Keratinocyte (primary cell): ENCODE measurements at regions not wholly inside any gene's neighbourhood (a gene's known extent, or its start where the extent isn't known, plus 50 kb on each side); places are given as distances from the start of the nearest gene placed in this dataset.

Experiments
- DNase-seq: peaks from one replicate; pipeline ENCODE4 v3.0.0-alpha.2; 2011; ENCODE audit warnings: low read depth, missing footprints, low spot score
- FAIRE-seq: peaks from 2 replicates; lab custom pipeline; 2011; peaks lifted over from hg19 to GRCh38; lab: Jason Lieb, UNC
- H2AFZ ChIP-seq: 2 replicates; pipeline ENCODE4 v1.6.0; 2012; ENCODE audit warnings: low read length, control low read depth, inconsistent platforms; ENCODE audit not compliant: control insufficient read depth
- H3K27ac ChIP-seq: 2 replicates; pipeline ENCODE4 v1.5.1; 2011; ENCODE audit warnings: low read length; ENCODE audit not compliant: control insufficient read depth, insufficient read depth
- H3K27me3 ChIP-seq: 3 replicates; pipeline ENCODE4 v1.6.0; 2011; ENCODE audit warnings: low read length; ENCODE audit not compliant: control insufficient read depth, insufficient read depth; ENCODE audit errors: extremely low read depth
- H3K36me3 ChIP-seq, 2 experiments: 2 replicates in 1 of 2; 3 replicates in 1 of 2; pipeline ENCODE4 v1.5.1; 2011; ENCODE audit warnings: low read length in 2 of 2, mild to moderate bottlenecking in 1 of 2; ENCODE audit not compliant: control insufficient read depth in 2 of 2, insufficient read depth in 2 of 2; ENCODE audit errors: extremely low read depth in 1 of 2
- H3K4me1 ChIP-seq: 3 replicates; pipeline ENCODE4 v1.5.1; 2011; ENCODE audit warnings: low read length; ENCODE audit not compliant: control insufficient read depth, insufficient read depth; ENCODE audit errors: extremely low read depth
- H3K4me2 ChIP-seq: 3 replicates; pipeline ENCODE4 v1.6.0; 2011; ENCODE audit warnings: low read depth, low read length; ENCODE audit not compliant: control insufficient read depth, insufficient read depth; ENCODE audit errors: extremely low read depth
- H3K4me3 ChIP-seq, 3 experiments: fragments of 200-600 bp in 1 of 3; sonication (generic) in 1 of 3; 2 replicates in 2 of 3; 3 replicates in 1 of 3; pipeline ENCODE4 v1.5.1; 2011 to 2016; ENCODE audit warnings: low read length in 3 of 3, mild to moderate bottlenecking in 3 of 3, control low read depth in 2 of 3, inconsistent platforms in 1 of 3, low read depth in 1 of 3, mixed read lengths in 1 of 3, mixed run types in 1 of 3, moderate library complexity in 1 of 3; ENCODE audit not compliant: control insufficient read depth in 2 of 3, insufficient read depth in 2 of 3; ENCODE audit errors: extremely low read depth in 1 of 3
- H3K79me2 ChIP-seq: 2 replicates; pipeline ENCODE4 v1.6.0; 2012; ENCODE audit warnings: low read length; ENCODE audit not compliant: control insufficient read depth, insufficient read depth
- H3K9ac ChIP-seq: 3 replicates; pipeline ENCODE4 v1.6.0; 2011; ENCODE audit warnings: low read length; ENCODE audit not compliant: control insufficient read depth, insufficient read depth; ENCODE audit errors: extremely low read depth
- H3K9me1 ChIP-seq: 3 replicates; pipeline ENCODE4 v1.6.0; 2011; ENCODE audit warnings: low read length; ENCODE audit not compliant: control insufficient read depth, insufficient read depth; ENCODE audit errors: extremely low read depth
- H3K9me3 ChIP-seq: 2 replicates; pipeline ENCODE4 v1.5.1; 2012; ENCODE audit warnings: low read depth, low read length; ENCODE audit not compliant: control insufficient read depth
- H4K20me1 ChIP-seq: 3 replicates; pipeline ENCODE4 v1.6.0; 2011; ENCODE audit warnings: low read length; ENCODE audit not compliant: control insufficient read depth, insufficient read depth; ENCODE audit errors: extremely low read depth
- CTCF ChIP-seq, 3 experiments: IDR thresholded peaks in 1 of 3; conservative IDR thresholded peaks in 1 of 3; optimal IDR thresholded peaks in 1 of 3; 2 replicates in 2 of 3; 3 replicates in 1 of 3; pipeline versions ENCODE3 to v1.5.1; 2011; ENCODE audit warnings: low read length in 3 of 3, mild to moderate bottlenecking in 3 of 3, moderate library complexity in 2 of 3, control low read depth in 1 of 3, inconsistent platforms in 1 of 3; ENCODE audit not compliant: insufficient read depth in 2 of 3; ENCODE audit errors: extremely low read depth in 1 of 3
- EZH2 ChIP-seq: IDR thresholded peaks from one replicate; pipeline ENCODE4 v1.6.1; 2012; ENCODE audit warnings: inconsistent platforms, mild to moderate bottlenecking, low read length, moderate library complexity
- dilution Hi-C: fragments of 300-500 bp; cut with MboI; formaldehyde crosslinking; loops from one replicate; pipeline ENCODE4 v1.7.0; 2020; ENCODE audit warnings: low sequenced_read_pairs; ENCODE audit not compliant: extremely low pct_ligation_motif_present

- H3K27me3 ChIP-seq, result no peaks in the 10 kb centered on the region
- no peak overlapping the region for H3K27ac ChIP-seq
- H2AFZ ChIP-seq, result no peak overlapping the region
- no peak for DNase-seq
- no peak overlapping the region for H3K9ac ChIP-seq
- H3K4me1 ChIP-seq, result no peaks in the 10 kb centered on the region
- dilution Hi-C loops, result no loop called here
- TF ChIP-seq EZH2, result no peak
- H3K4me3 ChIP-seq, result no peak overlapping the region
- no peaks in the 10 kb centered on the region for H3K9me1 ChIP-seq
- no peaks in the 10 kb centered on the region for H3K79me2 ChIP-seq
- H4K20me1 ChIP-seq, result no peaks in the 10 kb centered on the region
- H3K36me3 ChIP-seq, result no peaks in the 10 kb centered on the region
- no peaks in the 10 kb centered on the region for H3K9me3 ChIP-seq
- H3K4me2 ChIP-seq, result no peak overlapping the region
- no peak for FAIRE-seq
Measured at GRCh38 chr5:30845194-30845593, 348.3 kb upstream of the CDH6 start.

GRCh38 chr5:30843541-30843940 is 349.9 kb upstream of the CDH6 start:
- Histone ChIP-seq H4K20me1 (no peaks in the 10 kb centered on the region), H3K9me3 (no peaks in the 10 kb centered on the region), H3K36me3 (no peaks in the 10 kb centered on the region), H3K9me1 (no peaks in the 10 kb centered on the region), H3K27me3 (no peaks in the 10 kb centered on the region), H3K4me2 (no peak overlapping the region), H3K79me2 (no peaks in the 10 kb centered on the region), H3K27ac (no peak overlapping the region), H3K4me1 (no peaks in the 10 kb centered on the region), H2AFZ (no peak overlapping the region), H3K9ac (no peak overlapping the region), H3K4me3 (no peak overlapping the region)
- DNase-seq, result no peak
- FAIRE-seq, result no peak
- dilution Hi-C loops, result no loop called here
- TF ChIP-seq CTCF (optimal IDR thresholded peaks at IDR 0.05 in 1 of 3, IDR thresholded peaks at IDR 0.05 in 1 of 3, conservative IDR thresholded peaks at IDR 0.05 in 1 of 3; ENCODE audit: extremely low read depth in 1 of 3, insufficient read depth in 2 of 3, low read length in 3 of 3), result no peak
- no peak for TF ChIP-seq EZH2

DNA sequence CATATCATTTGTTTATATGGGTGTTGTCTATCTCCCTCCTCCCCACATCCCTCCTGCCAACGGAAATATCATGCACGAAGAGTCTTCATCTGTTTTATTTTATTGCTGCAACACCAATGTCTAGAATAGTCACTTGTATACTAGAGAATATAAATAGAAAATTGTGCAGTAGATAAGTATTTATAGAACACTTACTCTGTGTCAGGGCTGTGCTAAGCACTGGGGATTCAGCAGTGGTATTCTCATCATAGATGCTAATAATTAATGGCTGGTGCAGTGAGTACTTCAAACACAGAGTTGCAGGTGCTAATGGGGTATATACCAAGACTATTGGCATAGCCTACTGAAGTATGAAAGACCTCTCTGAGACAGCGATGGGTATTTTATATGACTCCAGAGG is 353.5 kb upstream of the CDH6 start:
- dilution Hi-C loops, result no loop called here
- Histone ChIP-seq H2AFZ (no peak overlapping the region), H3K79me2 (no peaks in the 10 kb centered on the region), H3K4me2 (no peak overlapping the region), H3K4me1 (no peaks in the 10 kb centered on the region), H4K20me1 (no peaks in the 10 kb centered on the region), H3K27me3 (no peaks in the 10 kb centered on the region), H3K27ac (no peak overlapping the region), H3K9me3 (no peaks in the 10 kb centered on the region), H3K36me3 (no peaks in the 10 kb centered on the region), H3K4me3 (no peak overlapping the region), H3K9me1 (no peaks in the 10 kb centered on the region), H3K9ac (no peak overlapping the region)
- DNase-seq (no peak), FAIRE-seq (no peak)
- TF ChIP-seq CTCF (optimal IDR thresholded peaks at IDR 0.05 in 1 of 3, IDR thresholded peaks at IDR 0.05 in 1 of 3, conservative IDR thresholded peaks at IDR 0.05 in 1 of 3; ENCODE audit: extremely low read depth in 1 of 3, insufficient read depth in 2 of 3, low read length in 3 of 3), result no peak
- TF ChIP-seq EZH2, result no peak
